Stimulated activated CD8-positive, alpha-beta memory T cell treated with anti-CD3 and anti-CD28 coated beads, Interleukin-4, amount 100 ng/mL, for 1 hour (primary cell): ENCODE measurements at regions not wholly inside any gene's neighbourhood (a gene's known extent, or its start where the extent isn't known, plus 50 kb on each side); places are given as distances from the start of the nearest gene placed in this dataset.
"Not testable (repeated sequence)": the region's sequence is repeated elsewhere in the genome, so short reads cannot be mapped to it uniquely, and the experiment has no call there.

ENCODE experiments used
- DNase-seq, 2 donors: peaks; one replicate each; pipeline ENCODE4 v3.0.0-alpha.2; 2020; ENCODE audit warnings: low read depth in 2 of 2, low spot score in 1 of 2

DNA sequence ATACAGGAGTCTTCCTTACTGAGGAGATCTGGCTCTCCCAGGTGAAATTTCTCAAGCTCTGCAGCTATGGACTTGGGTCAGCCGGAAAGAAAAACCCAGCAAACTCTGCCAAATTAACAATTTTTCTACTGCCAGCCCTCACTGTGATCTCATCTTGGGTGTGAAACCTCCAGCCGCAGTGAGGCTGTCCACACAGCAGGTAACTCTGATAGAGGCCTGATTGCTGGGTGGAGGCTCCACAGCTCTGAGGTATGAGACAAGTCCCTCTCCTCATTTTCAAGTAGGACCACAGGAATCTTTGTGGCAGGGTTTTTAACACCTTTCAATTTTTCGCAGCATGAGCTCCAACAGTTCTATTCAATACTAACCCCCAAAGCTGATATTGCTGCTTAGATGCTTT lies 430.6 kb upstream of the RAB6C start:
- no peak for DNase-seq

GRCh38 chr2:129550536-129550935 lies 428.9 kb upstream of the RAB6C start:
- no peak for DNase-seq

- no peak for DNase-seq
These were observed 425.1 kb upstream of the RAB6C start for GRCh38 chr2:129554373-129554772.

DNA sequence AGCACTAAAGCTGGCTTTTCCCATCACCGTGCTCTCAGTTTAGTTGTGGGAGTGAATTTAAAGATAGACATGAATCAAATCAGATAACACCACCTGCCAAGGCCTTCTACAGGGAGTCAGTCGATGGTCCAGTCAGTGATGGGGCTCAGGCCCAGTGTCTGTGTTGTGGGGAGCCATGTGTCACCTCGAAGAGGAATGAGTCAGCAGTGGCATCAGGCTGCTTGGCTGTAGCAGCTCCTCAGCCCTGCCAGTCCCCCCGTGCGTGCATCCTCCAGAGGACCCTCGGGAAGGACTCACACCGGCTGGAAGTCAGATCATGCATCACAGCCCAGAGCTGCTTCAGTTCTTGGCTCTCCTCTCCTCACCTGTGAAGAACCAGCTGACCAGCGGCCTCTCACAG lies 420.4 kb upstream of the RAB6C start:
- no peak for DNase-seq

DNA sequence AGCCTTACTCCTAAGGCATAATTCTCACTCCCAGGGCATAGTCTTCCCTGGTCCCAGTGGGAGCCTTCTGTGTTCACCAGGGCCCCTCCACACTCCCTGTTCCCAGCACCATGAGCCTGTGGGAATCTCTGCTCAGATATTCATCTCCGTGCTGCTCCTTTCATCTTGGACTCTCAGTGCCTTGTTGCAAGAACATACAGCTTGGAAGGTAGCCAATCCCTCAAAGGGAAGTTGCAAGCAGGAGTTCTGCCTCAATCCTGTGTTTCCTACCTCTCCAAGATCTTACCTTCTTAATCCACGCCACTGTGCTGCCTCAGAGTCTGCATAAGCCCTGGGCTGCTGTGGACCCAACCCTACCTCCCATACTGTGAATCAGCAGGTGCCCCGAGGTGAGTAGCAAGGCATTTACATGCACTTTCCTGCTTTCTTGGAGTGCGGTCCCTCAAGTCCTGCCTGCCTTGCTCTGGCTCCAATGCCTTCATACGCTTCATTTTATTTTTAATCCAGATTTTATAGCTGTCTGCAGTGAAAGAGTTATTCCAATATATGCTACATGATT lies 413.8 kb upstream of the RAB6C start:
- DNase-seq, result no peak

DNA sequence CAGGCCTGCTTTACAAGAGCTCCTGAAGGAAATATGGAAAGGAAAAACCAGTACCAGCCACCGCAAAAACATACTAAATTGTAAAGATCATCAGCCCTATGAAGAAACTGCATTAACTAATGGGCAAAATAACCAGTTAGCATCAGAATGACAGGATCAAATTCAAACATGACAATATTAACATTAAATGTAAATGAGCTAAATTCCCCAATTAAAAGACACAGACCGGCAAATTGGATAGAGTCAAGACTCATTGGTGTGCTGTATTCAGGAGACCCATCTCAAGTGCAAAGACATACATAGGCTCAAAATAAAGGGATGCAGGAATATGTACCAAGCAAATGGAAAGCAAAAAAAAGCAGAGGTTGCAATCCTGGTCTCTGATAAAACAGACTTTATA lies 408.7 kb upstream of the RAB6C start:
- DNase-seq, result not testable (repeated sequence)

- DNase-seq, result no peak
These were observed 404.0 kb upstream of the RAB6C start for GRCh38 chr2:129575431-129575830.

GRCh38 chr2:129575880-129576279 lies 403.6 kb upstream of the RAB6C start:
- DNase-seq, result no peak

- DNase-seq, result no peak
These were observed 399.5 kb upstream of the RAB6C start for GRCh38 chr2:129580001-129580400.

GRCh38 chr2:129585760-129586159 lies 393.7 kb upstream of the RAB6C start:
- no peak for DNase-seq

GRCh38 chr2:129587426-129588064 lies 391.9 kb upstream of the RAB6C start:
- DNase-seq, result no peak

- no peak for DNase-seq
These were observed 374.9 kb upstream of the RAB6C start for GRCh38 chr2:129604560-129604959.

DNA sequence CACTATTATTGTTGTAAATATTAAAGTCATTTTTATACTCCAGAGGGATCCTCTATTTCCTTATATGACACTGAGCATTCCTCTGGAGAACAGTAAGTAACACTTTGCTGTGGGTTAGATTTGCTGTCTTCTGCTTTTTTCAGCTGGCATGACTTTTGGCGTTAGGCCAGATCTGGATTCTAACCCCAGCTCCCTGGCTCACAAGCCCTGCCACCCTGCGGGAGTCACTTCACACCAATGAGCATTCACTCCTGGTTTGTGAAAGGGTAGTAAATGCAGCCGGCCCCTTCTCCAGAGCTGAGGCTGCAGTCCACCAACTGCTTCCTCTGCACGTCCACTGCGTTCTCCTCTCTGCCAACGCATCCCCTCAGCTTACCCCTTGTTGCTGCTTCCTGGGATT lies 373.8 kb upstream of the RAB6C start:
- DNase-seq, result no peak

- no peak for DNase-seq
These were observed 372.8 kb upstream of the RAB6C start for GRCh38 chr2:129606496-129607270.

- no peak for DNase-seq
These were observed 370.2 kb upstream of the RAB6C start for GRCh38 chr2:129609224-129609623.

- no peak for DNase-seq
These were observed 368.7 kb upstream of the RAB6C start for GRCh38 chr2:129610766-129611165.

- DNase-seq, result no peak
These were observed 368.0 kb upstream of the RAB6C start for GRCh38 chr2:129611471-129611870.

- DNase-seq, result no peak
These were observed 360.0 kb upstream of the RAB6C start for GRCh38 chr2:129619471-129619870.

- DNase-seq, result no peak
These were observed 359.1 kb upstream of the RAB6C start for GRCh38 chr2:129620411-129620810.

DNA sequence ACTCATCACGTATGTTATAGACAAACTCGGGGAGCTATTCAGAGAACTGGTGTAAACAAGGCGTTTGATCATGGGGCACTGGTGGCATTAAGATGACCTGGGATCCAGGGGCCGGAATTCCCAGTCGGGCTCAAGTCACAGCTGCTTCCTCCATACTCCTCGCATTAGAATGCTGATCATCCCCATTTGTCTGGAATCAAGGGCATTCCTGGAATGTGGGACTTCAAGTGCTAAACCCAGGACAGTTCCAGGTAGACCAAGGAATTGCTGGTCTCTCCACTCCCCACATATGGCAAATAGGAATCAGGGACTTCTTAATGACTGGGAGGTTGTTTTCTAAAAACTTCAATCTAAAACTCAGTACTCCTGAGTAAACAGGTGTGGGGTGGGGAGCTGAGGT lies 355.7 kb upstream of the RAB6C start:
- no peak for DNase-seq

DNA sequence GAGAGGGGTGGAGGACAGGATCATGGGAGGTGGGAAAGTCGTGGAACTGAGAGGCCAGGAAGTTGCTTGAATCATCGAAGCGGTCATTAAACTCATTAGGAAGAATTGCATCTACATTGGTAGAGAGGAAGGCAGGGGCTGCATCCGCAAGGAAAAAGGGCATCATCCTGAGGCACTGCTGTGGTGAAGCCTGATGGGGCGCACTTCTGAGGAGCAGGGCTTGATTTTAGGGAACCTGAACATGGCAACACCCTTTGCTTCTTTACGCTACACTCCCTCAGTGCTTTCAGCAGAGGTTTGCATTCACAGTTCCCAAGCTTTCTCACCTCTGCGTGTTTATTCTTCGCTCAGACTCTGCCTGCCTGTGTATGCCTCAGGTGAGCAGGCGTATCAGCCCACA lies 352.0 kb upstream of the RAB6C start:
- DNase-seq, result no peak

DNA sequence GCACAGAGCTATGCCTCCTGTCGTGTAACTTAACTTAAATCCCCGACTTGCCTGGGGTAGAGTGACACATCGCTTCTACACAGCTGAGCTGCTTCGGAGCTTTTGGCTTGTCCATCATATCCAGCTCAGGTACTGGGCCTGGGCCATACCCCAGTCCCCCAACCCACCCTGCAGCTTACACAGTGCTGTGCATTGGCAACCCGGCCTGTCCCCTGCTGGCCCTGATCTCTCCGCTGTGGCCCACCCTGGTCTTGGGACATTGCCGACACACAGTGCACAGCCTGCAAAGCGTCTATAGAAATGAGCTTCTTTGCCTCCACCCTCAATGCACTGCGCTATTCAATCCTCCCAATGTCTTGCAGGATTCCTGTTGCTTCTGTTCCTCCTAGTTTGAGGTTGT lies 342.8 kb upstream of the RAB6C start:
- DNase-seq, result no peak

DNA sequence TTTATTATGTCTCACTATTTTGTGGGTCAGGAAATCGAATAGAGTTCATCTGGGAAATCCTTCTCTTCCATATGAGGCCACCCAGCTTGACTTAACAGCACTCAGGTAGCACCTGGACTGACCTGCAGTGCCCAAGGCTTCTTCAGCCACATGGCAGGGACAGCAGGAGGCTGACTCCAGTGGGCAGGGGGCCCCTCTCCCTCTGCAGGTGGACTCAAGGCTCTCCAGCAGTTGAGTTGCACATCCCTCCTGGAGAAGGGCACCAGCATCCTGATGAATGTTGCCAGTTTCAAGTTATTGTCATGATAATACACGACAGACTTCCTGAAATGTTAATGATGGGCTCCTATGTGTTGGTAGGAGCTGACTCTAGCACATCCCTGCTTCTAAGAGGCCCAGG lies 338.1 kb upstream of the RAB6C start:
- DNase-seq, result no peak
